ENCODE measurements at regions not wholly inside any gene's neighbourhood (a gene's known extent, or its start where the extent isn't known, plus 50 kb on each side); places are given as distances from the start of the nearest gene placed in this dataset.

- DNase-seq (ENCODE audit: low read depth): no peak
Measured at GRCh38 chr14:98634043-98634820, 637.8 kb downstream of the BCL11B start.

GRCh38 chr14:98638366-98638765, 633.6 kb downstream of the BCL11B start:
- DNase-seq (ENCODE audit: low read depth): no peak

GRCh38 chr14:98647754-98648153, 624.2 kb downstream of the BCL11B start:
- DNase-seq (ENCODE audit: low read depth): no peak

- no peak for DNase-seq (ENCODE audit: low read depth)
Measured at GRCh38 chr14:98651037-98651436, 621.0 kb downstream of the BCL11B start.

- DNase-seq (ENCODE audit: low read depth): no peak
Measured at GRCh38 chr14:98665007-98665406, 607.0 kb downstream of the BCL11B start.

GRCh38 chr14:98666545-98666944, 605.5 kb downstream of the BCL11B start:
- DNase-seq (ENCODE audit: low read depth): no peak

GRCh38 chr14:98682033-98682432, 590.0 kb downstream of the BCL11B start:
- DNase-seq (ENCODE audit: low read depth): no peak

- DNase-seq (ENCODE audit: low read depth): no peak
Measured at GRCh38 chr14:98682726-98683125, 589.3 kb downstream of the BCL11B start.

- no peak for DNase-seq (ENCODE audit: low read depth)
Measured at GRCh38 chr14:98684468-98684867, 587.5 kb downstream of the BCL11B start.

- DNase-seq (ENCODE audit: low read depth): no peak
Measured at GRCh38 chr14:98685725-98686124, 586.3 kb downstream of the BCL11B start.

- DNase-seq (ENCODE audit: low read depth): no peak
Measured at GRCh38 chr14:98688446-98688845, 583.6 kb downstream of the BCL11B start.

GRCh38 chr14:98689951-98690350, 582.0 kb downstream of the BCL11B start:
- DNase-seq (ENCODE audit: low read depth): no peak

- DNase-seq (ENCODE audit: low read depth): no peak
Measured at GRCh38 chr14:98692832-98693231, 579.2 kb downstream of the BCL11B start.

GRCh38 chr14:98694541-98694940, 577.5 kb downstream of the BCL11B start:
- no peak for DNase-seq (ENCODE audit: low read depth)

- no peak for DNase-seq (ENCODE audit: low read depth)
Measured at GRCh38 chr14:98695809-98696208, 576.2 kb downstream of the BCL11B start.

- no peak for DNase-seq (ENCODE audit: low read depth)
Measured at GRCh38 chr14:98698341-98698740, 573.7 kb downstream of the BCL11B start.

GRCh38 chr14:98700748-98701147, 571.2 kb downstream of the BCL11B start:
- no peak for DNase-seq (ENCODE audit: low read depth)

GRCh38 chr14:98701377-98701776, 570.6 kb downstream of the BCL11B start:
- no peak for DNase-seq (ENCODE audit: low read depth)

- peak; percentile 19 for DNase-seq (ENCODE audit: low read depth)
Measured at GRCh38 chr14:98704441-98704840, 567.6 kb downstream of the BCL11B start.

- no peak for DNase-seq (ENCODE audit: low read depth)
Measured at GRCh38 chr14:98705871-98706300, 566.1 kb downstream of the BCL11B start.

- DNase-seq (ENCODE audit: low read depth): no peak
Measured at GRCh38 chr14:98707522-98707921, 564.5 kb downstream of the BCL11B start.

GRCh38 chr14:98708555-98708954, 563.4 kb downstream of the BCL11B start:
- DNase-seq (ENCODE audit: low read depth): no peak

GRCh38 chr14:98711453-98711852, 560.5 kb downstream of the BCL11B start:
- no peak for DNase-seq (ENCODE audit: low read depth)

All from stimulated activated CD8-positive, alpha-beta memory T cell treated with anti-CD3 and anti-CD28 coated beads, Interleukin-4, amount 100 ng/mL, for 24 hours (primary cell).